Kidney (tissue), 13 donors: ENCODE measurements at regions not wholly inside any gene's neighbourhood (a gene's known extent, or its start where the extent isn't known, plus 50 kb on each side); places are given as distances from the start of the nearest gene placed in this dataset.

Experiments
- DNase-seq, 5 donors: peaks; one replicate each; pipeline ENCODE4 v3.0.0-alpha.2; 2013 to 2020
- FAIRE-seq: peaks from 2 replicates; lab custom pipeline; 2012; peaks lifted over from hg19 to GRCh38; lab: Jason Lieb, UNC
- H3K27ac ChIP-seq, 2 donors: one replicate each; pipeline ENCODE4 v1.7.0; 2013; ENCODE audit warnings: low read depth in 2 of 2, low read length in 2 of 2, inconsistent platforms in 1 of 2
- H3K27me3 ChIP-seq: one replicate; pipeline ENCODE4 v1.7.1; 2013; ENCODE audit warnings: low read length, inconsistent platforms; ENCODE audit not compliant: control insufficient read depth, insufficient read depth
- H3K36me3 ChIP-seq, 3 donors: one replicate each; pipeline versions ENCODE4 v1.7.0 to v1.7.1; 2013; ENCODE audit warnings: low read length in 3 of 3, control low read depth in 1 of 3, inconsistent platforms in 1 of 3; ENCODE audit not compliant: insufficient read depth in 3 of 3, control insufficient read depth in 2 of 3
- H3K4me1 ChIP-seq, 3 donors: one replicate each; pipeline versions ENCODE4 v1.7.0 to v1.7.1; 2013; ENCODE audit warnings: low read length in 3 of 3, inconsistent platforms in 1 of 3, low read depth in 1 of 3; ENCODE audit not compliant: control insufficient read depth in 2 of 3, insufficient read depth in 2 of 3
- H3K4me3 ChIP-seq, 3 donors: one replicate each; pipeline versions ENCODE4 v1.7.0 to v1.8.1; 2013; ENCODE audit warnings: low read length in 3 of 3, control low read depth in 1 of 3, inconsistent platforms in 1 of 3
- H3K9ac ChIP-seq, 3 donors: one replicate each; pipeline versions ENCODE4 v1.7.0 to v1.7.1; 2013; ENCODE audit warnings: low read length in 3 of 3, control low read depth in 1 of 3, inconsistent platforms in 1 of 3
- H3K9me3 ChIP-seq, 3 donors: one replicate each; pipeline versions ENCODE4 v1.7.0 to v1.7.1; 2013; ENCODE audit warnings: low read length in 3 of 3, control low read depth in 1 of 3, inconsistent platforms in 1 of 3; ENCODE audit not compliant: control insufficient read depth in 2 of 3, insufficient read depth in 1 of 3
- CTCF ChIP-seq: IDR thresholded peaks from 3 replicates; pipeline ENCODE4 v1.5.1; 2012; ENCODE audit warnings: mild to moderate bottlenecking, moderate library complexity, borderline replicate concordance; ENCODE audit not compliant: insufficient read depth; ENCODE audit errors: extremely low read depth
- intact Hi-C: fragments of 100-400 bp; cut with DNase I; formaldehyde crosslinking; loops from one replicate; pipeline ENCODE4 v1.11.1; 2022
- donor health status: control.
- donor health status: control.
- donor health status: control.
- donor health status: control.
- donor health status: control.
- donor health status: DM: yes; HTN: yes; CAD: no.
- donor health status: Normal renal cell carcinoma (clear cell type).

- TF ChIP-seq CTCF: no peak
- Histone ChIP-seq H3K27me3 (no peaks in the 10 kb centered on the region), H3K9ac (no peak overlapping the region), H3K4me3 (no peak overlapping the region), H3K36me3 (no peaks in the 10 kb centered on the region), H3K27ac (no peak overlapping the region), H3K9me3 (no peaks in the 10 kb centered on the region), H3K4me1 (peaks cover 0 to 3% (median 0%) of the 10 kb centered on the region in 3 donors)
- intact Hi-C loops: no loop called here
- FAIRE-seq: no peak
- no peak for DNase-seq
Observed at GRCh38 chr6:159594750-159595117, 98.3 kb downstream of the SOD2 start.

GRCh38 chr6:159594106-159594749 lies 98.8 kb downstream of the SOD2 start:
- FAIRE-seq: no peak
- no peak for TF ChIP-seq CTCF
- H3K36me3 ChIP-seq: no peaks in the 10 kb centered on the region
- H3K4me3 ChIP-seq: no peak overlapping the region
- peaks cover 0 to 3% (median 0%) of the 10 kb centered on the region in 3 donors for H3K4me1 ChIP-seq
- H3K9ac ChIP-seq: no peak overlapping the region
- intact Hi-C loops: no loop called here
- DNase-seq: no peak
- H3K27ac ChIP-seq: no peak overlapping the region
- H3K27me3 ChIP-seq: no peaks in the 10 kb centered on the region
- no peaks in the 10 kb centered on the region for H3K9me3 ChIP-seq

GRCh38 chr6:159590835-159591234 lies 102.2 kb downstream of the SOD2 start:
- FAIRE-seq (no peak), DNase-seq (no peak)
- Histone ChIP-seq H3K27me3 (no peaks in the 10 kb centered on the region), H3K4me3 (no peak overlapping the region), H3K9ac (no peak overlapping the region), H3K27ac (no peak overlapping the region), H3K36me3 (no peaks in the 10 kb centered on the region), H3K9me3 (no peaks in the 10 kb centered on the region), H3K4me1 (peaks cover 0 to 3% (median 0%) of the 10 kb centered on the region in 3 donors)
- TF ChIP-seq CTCF: no peak
- intact Hi-C loops: no loop called here

- H3K4me3 ChIP-seq: no peak overlapping the region
- H3K27me3 ChIP-seq: no peaks in the 10 kb centered on the region
- H3K4me1 ChIP-seq: no peaks in the 10 kb centered on the region
- H3K9ac ChIP-seq: no peak overlapping the region
- no peak overlapping the region for H3K27ac ChIP-seq
- TF ChIP-seq CTCF: no peak
- H3K36me3 ChIP-seq: no peaks in the 10 kb centered on the region
- intact Hi-C loops: no loop called here
- H3K9me3 ChIP-seq: no peaks in the 10 kb centered on the region
- DNase-seq: no peak
- no peak for FAIRE-seq
Observed at GRCh38 chr6:159586684-159587083, 106.4 kb downstream of the SOD2 start.
